ENCODE measurements at regions not wholly inside any gene's neighbourhood (a gene's known extent, or its start where the extent isn't known, plus 50 kb on each side); places are given as distances from the start of the nearest gene placed in this dataset.

DNA sequence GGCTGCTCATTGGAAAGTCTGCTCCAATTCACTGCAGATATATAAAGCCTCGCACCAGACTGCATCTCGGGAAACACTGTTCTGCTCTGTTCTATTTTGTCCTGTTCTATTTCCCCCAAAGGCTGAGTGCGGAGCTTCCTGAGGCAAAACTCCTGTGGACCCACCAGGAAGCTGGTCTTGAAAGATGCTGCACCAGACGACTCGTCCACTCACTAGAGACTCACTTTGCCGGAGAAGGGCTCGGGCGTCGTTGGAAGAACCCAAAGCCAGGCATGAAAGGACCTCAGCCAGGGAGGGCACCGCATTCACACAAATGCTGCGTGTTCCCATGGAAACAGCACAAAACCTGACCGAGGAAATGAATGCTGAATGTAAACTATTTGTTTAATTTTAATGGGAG is 331.2 kb upstream of the SFSWAP start:
- TF ChIP-seq POLR2AphosphoS5 (IDR thresholded peaks at IDR 0.05; ENCODE audit: low read depth, low read length) (no peak), POU2F2 (IDR thresholded peaks at IDR 0.05; ENCODE audit: low read depth, low read length) (no peak), POLR2A (IDR thresholded peaks at IDR 0.05; ENCODE audit: low read depth, low read length) (no peak), TAF1 (IDR thresholded peaks at IDR 0.05; ENCODE audit: low read depth, low read length) (no peak), SPI1 (IDR thresholded peaks at IDR 0.05; ENCODE audit: low read depth, low read length) (no peak), PAX5 (IDR thresholded peaks at IDR 0.05; ENCODE audit: insufficient read depth, low read length, severe bottlenecking) (no peak)

Measured in GM12891 (cell line).